ENCODE measurements at regions not wholly inside any gene's neighbourhood (a gene's known extent, or its start where the extent isn't known, plus 50 kb on each side); places are given as distances from the start of the nearest gene placed in this dataset.

GRCh38 chr14:103204852-103205540, 81.7 kb downstream of the TNFAIP2 start:
- Histone ChIP-seq H3K4me2 (ENCODE audit: insufficient read depth, low read length) (no peak overlapping the region), H3K9me3 (replicated peaks; ENCODE audit: control insufficient read depth, insufficient read depth, low read length) (no peaks in the 10 kb centered on the region), H3K79me2 (ENCODE audit: control insufficient read depth, insufficient read depth, low read length) (no peaks in the 10 kb centered on the region), H3K27ac (ENCODE audit: insufficient read depth, low read depth, low read length) (no peak overlapping the region), H3K36me3 (ENCODE audit: control insufficient read depth in 2 of 2, extremely low read depth in 1 of 2, insufficient read depth in 2 of 2, low read length in 2 of 2) (no peaks in the 10 kb centered on the region), H2AFZ (ENCODE audit: low read depth, low read length) (no peak overlapping the region), H3K27me3 (ENCODE audit: control insufficient read depth in 2 of 2, insufficient read depth in 2 of 2, low read length in 2 of 2) (peaks cover 16 to 25% of the 10 kb centered on the region in 2 experiments), H4K20me1 (replicated peaks; ENCODE audit: control insufficient read depth, extremely low read depth, insufficient read depth, low read length) (no peaks in the 10 kb centered on the region), H3K9me1 (replicated peaks; ENCODE audit: control insufficient read depth, extremely low read depth, insufficient read depth, low read length) (no peaks in the 10 kb centered on the region), H3K9ac (replicated peaks; ENCODE audit: extremely low read depth, insufficient read depth, low read length) (no peak overlapping the region), H3K4me1 (ENCODE audit: control insufficient read depth, extremely low read depth, insufficient read depth, low read length) (no peaks in the 10 kb centered on the region), H3K4me3 (replicated peaks in 1 of 3; ENCODE audit: insufficient read depth in 1 of 3, low read depth in 1 of 3, low read length in 3 of 3) (no peak overlapping the region)
- intact Hi-C loops (cut with micrococcal nuclease), result no loop called here
- ChIA-PET POLR2A (no interaction called here), CTCF (interaction anchor here (1.2 to 1.8 kb wide), 3 partner anchors 17 to 100 kb away, joined by 3 to 4 read pairs (median 3); no protein-coding TSS in a partner anchor)
- no peak for FAIRE-seq
- no peak for DNase-seq (ENCODE audit: low read depth, low spot score)
- BruUV-seq (replicated peaks), result no TSS peak
- dilution Hi-C loops (cut with MboI; ENCODE audit: extremely low pct_ligation_motif_present, low sequenced_read_pairs), result no loop called here
- TF ChIP-seq, protein P1, sequence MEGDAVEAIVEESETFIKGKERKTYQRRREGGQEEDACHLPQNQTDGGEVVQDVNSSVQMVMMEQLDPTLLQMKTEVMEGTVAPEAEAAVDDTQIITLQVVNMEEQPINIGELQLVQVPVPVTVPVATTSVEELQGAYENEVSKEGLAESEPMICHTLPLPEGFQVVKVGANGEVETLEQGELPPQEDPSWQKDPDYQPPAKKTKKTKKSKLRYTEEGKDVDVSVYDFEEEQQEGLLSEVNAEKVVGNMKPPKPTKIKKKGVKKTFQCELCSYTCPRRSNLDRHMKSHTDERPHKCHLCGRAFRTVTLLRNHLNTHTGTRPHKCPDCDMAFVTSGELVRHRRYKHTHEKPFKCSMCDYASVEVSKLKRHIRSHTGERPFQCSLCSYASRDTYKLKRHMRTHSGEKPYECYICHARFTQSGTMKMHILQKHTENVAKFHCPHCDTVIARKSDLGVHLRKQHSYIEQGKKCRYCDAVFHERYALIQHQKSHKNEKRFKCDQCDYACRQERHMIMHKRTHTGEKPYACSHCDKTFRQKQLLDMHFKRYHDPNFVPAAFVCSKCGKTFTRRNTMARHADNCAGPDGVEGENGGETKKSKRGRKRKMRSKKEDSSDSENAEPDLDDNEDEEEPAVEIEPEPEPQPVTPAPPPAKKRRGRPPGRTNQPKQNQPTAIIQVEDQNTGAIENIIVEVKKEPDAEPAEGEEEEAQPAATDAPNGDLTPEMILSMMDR (IDR thresholded peaks at IDR 0.05; ENCODE audit: extremely low read depth in 1 of 2, insufficient read depth in 1 of 2, low read depth in 1 of 2, low read length in 2 of 2), result no peak

- ChIA-PET POLR2A (no interaction called here), CTCF (interaction anchor here (1.2 to 1.8 kb wide), 2 partner anchors 17 to 87 kb away, joined by 3 to 4 read pairs; no protein-coding TSS in a partner anchor)
- H3K9me1 ChIP-seq (replicated peaks; ENCODE audit: control insufficient read depth, extremely low read depth, insufficient read depth, low read length), result no peaks in the 10 kb centered on the region
- BruUV-seq (replicated peaks), result no TSS peak
- H4K20me1 ChIP-seq (replicated peaks; ENCODE audit: control insufficient read depth, extremely low read depth, insufficient read depth, low read length), result no peaks in the 10 kb centered on the region
- H3K36me3 ChIP-seq (ENCODE audit: control insufficient read depth in 2 of 2, extremely low read depth in 1 of 2, insufficient read depth in 2 of 2, low read length in 2 of 2), result no peaks in the 10 kb centered on the region
- peaks cover 16 to 26% of the 10 kb centered on the region in 2 experiments for H3K27me3 ChIP-seq (ENCODE audit: control insufficient read depth in 2 of 2, insufficient read depth in 2 of 2, low read length in 2 of 2)
- TF ChIP-seq MYC (IDR thresholded peaks at IDR 0.05; ENCODE audit: low read depth, low read length) (no peak), POLR2A (IDR thresholded peaks at IDR 0.05; ENCODE audit: low read depth, low read length) (no peak), FOS (IDR thresholded peaks at IDR 0.05; ENCODE audit: borderline replicate concordance, insufficient read depth, low read length) (no peak), JUN (IDR thresholded peaks at IDR 0.05; ENCODE audit: borderline replicate concordance, insufficient read depth, insufficient read length, low read depth) (no peak)
- TF ChIP-seq, protein P2, sequence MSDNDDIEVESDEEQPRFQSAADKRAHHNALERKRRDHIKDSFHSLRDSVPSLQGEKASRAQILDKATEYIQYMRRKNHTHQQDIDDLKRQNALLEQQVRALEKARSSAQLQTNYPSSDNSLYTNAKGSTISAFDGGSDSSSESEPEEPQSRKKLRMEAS (IDR thresholded peaks at IDR 0.05; ENCODE audit: insufficient read depth, insufficient read length), result no peak
- TF ChIP-seq, protein P1 (IDR thresholded peaks at IDR 0.05; ENCODE audit: extremely low read depth in 1 of 2, insufficient read depth in 1 of 2, low read depth in 1 of 2, low read length in 2 of 2), result no peak
- intact Hi-C loops (cut with micrococcal nuclease) (no loop called here), dilution Hi-C loops (cut with MboI; ENCODE audit: extremely low pct_ligation_motif_present, low sequenced_read_pairs) (no loop called here)
- no peak overlapping the region for H3K9ac ChIP-seq (replicated peaks; ENCODE audit: extremely low read depth, insufficient read depth, low read length)
- no peak overlapping the region for H3K27ac ChIP-seq (ENCODE audit: insufficient read depth, low read depth, low read length)
- no peak overlapping the region for H3K4me2 ChIP-seq (ENCODE audit: insufficient read depth, low read length)
- H3K4me1 ChIP-seq (ENCODE audit: control insufficient read depth, extremely low read depth, insufficient read depth, low read length), result no peaks in the 10 kb centered on the region
- H2AFZ ChIP-seq (ENCODE audit: low read depth, low read length), result no peak overlapping the region
- DNase-seq (ENCODE audit: low read depth, low spot score) (no peak), FAIRE-seq (no peak)
- H3K9me3 ChIP-seq (replicated peaks; ENCODE audit: control insufficient read depth, insufficient read depth, low read length), result no peaks in the 10 kb centered on the region
- no peaks in the 10 kb centered on the region for H3K79me2 ChIP-seq (ENCODE audit: control insufficient read depth, insufficient read depth, low read length)
- H3K4me3 ChIP-seq (replicated peaks in 1 of 3; ENCODE audit: insufficient read depth in 1 of 3, low read depth in 1 of 3, low read length in 3 of 3), result no peak overlapping the region
Observed at GRCh38 chr14:103205541-103205906, 82.3 kb downstream of the TNFAIP2 start.

All from endothelial cell of umbilical vein (primary cell).